Neural cell (in vitro differentiated cells): ENCODE measurements at regions not wholly inside any gene's neighbourhood (a gene's known extent, or its start where the extent isn't known, plus 50 kb on each side); places are given as distances from the start of the nearest gene placed in this dataset.

Experiments
- H2AFZ ChIP-seq: fragments of 200-600, 300-800 bp; sonication (generic), shearing (Covaris generic); 2 replicates; pipeline ENCODE4 v1.6.0; 2014; ENCODE audit warnings: low read depth, mild to moderate bottlenecking, antibody characterized with exemption, low read length, moderate library complexity
- H3F3A ChIP-seq: fragments of 200-600 bp; shearing (Covaris generic); 2 replicates; pipeline ENCODE4 v1.6.1; 2016; ENCODE audit warnings: mild to moderate bottlenecking, moderate library complexity, mixed read lengths, antibody characterized with exemption, low read length; ENCODE audit not compliant: insufficient read depth, poor library complexity, severe bottlenecking
- H3K27ac ChIP-seq: fragments of 200-600, 300-800 bp; sonication (generic), shearing (Covaris generic); 2 replicates; pipeline ENCODE4 v1.5.1; 2014; ENCODE audit warnings: mild to moderate bottlenecking, low read length, moderate library complexity
- H3K27me3 ChIP-seq: fragments of 300-800, 200-600 bp; sonication (generic), shearing (Covaris generic); 2 replicates; pipeline ENCODE4 v1.6.0; 2014; ENCODE audit warnings: mild to moderate bottlenecking, low read depth, low read length, moderate library complexity; ENCODE audit not compliant: insufficient read depth
- H3K36me3 ChIP-seq: fragments of 300-800, 200-600 bp; sonication (generic), shearing (Covaris generic); 2 replicates; pipeline ENCODE4 v1.5.1; 2014; ENCODE audit warnings: mild to moderate bottlenecking, antibody characterized with exemption, low read length, moderate library complexity; ENCODE audit not compliant: insufficient read depth
- H3K4me2 ChIP-seq: fragments of 300-800, 200-600 bp; sonication (generic), shearing (Covaris generic); 2 replicates; pipeline ENCODE4 v1.6.0; 2014; ENCODE audit warnings: mild to moderate bottlenecking, low read length
- H3K4me3 ChIP-seq: fragments of 300-800, 200-600 bp; sonication (generic), shearing (Covaris generic); 2 replicates; pipeline ENCODE4 v1.5.1; 2014; ENCODE audit warnings: mild to moderate bottlenecking, low read length, moderate library complexity
- H3K79me2 ChIP-seq: fragments of 200-600 bp; shearing (Covaris generic); replicated peaks from 2 replicates; pipeline ENCODE4 v1.6.0; 2014; ENCODE audit warnings: mild to moderate bottlenecking, low read length, moderate library complexity; ENCODE audit not compliant: insufficient read depth
- H3K9ac ChIP-seq: fragments of 300-800, 200-600 bp; sonication (generic), shearing (Covaris generic); 2 replicates; pipeline ENCODE4 v1.6.1; 2016; ENCODE audit warnings: mild to moderate bottlenecking, low read length, mixed read lengths
- H3K9me2 ChIP-seq: fragments of 200-600 bp; shearing (Covaris generic); 2 replicates; pipeline ENCODE4 v1.6.1; 2016; ENCODE audit warnings: mild to moderate bottlenecking, low read length, mixed read lengths; ENCODE audit not compliant: insufficient read depth
- H3K9me3 ChIP-seq: fragments of 200-600, 300-800 bp; sonication (generic), shearing (Covaris generic); 2 replicates; pipeline ENCODE4 v1.6.1; 2016; ENCODE audit warnings: mild to moderate bottlenecking, mixed run types, low read length, moderate library complexity, mixed read lengths
- H4K20me1 ChIP-seq: fragments of 200-600 bp; shearing (Covaris generic); 2 replicates; pipeline ENCODE4 v1.6.1; 2016; ENCODE audit warnings: mild to moderate bottlenecking, mixed run types; ENCODE audit not compliant: insufficient read depth
- CTCF ChIP-seq: fragments of 450-650 bp; IDR thresholded peaks from 2 replicates; pipeline ENCODE4 v1.5.1; 2014; ENCODE audit warnings: antibody characterized with exemption, mild to moderate bottlenecking, moderate library complexity; ENCODE audit not compliant: poor library complexity, severe bottlenecking
- EP300 ChIP-seq: fragments of 450-650 bp; conservative IDR thresholded peaks from 2 replicates; pipeline ENCODE4 v1.6.1; 2014; ENCODE audit warnings: antibody characterized with exemption, mild to moderate bottlenecking, moderate library complexity; ENCODE audit not compliant: poor library complexity, severe bottlenecking
- EZH2 ChIP-seq: fragments of 200-600, 300-800 bp; shearing (Covaris generic), sonication (generic); IDR thresholded peaks from 2 replicates; pipeline ENCODE4 v1.6.1; 2014; ENCODE audit warnings: antibody characterized with exemption, low read length, borderline replicate concordance, mild to moderate bottlenecking; ENCODE audit not compliant: insufficient read depth, poor library complexity, severe bottlenecking
- MXI1 ChIP-seq: fragments of 450-650 bp; conservative IDR thresholded peaks from 2 replicates; pipeline ENCODE4 v1.6.1; 2014; ENCODE audit warnings: antibody characterized with exemption, mild to moderate bottlenecking; ENCODE audit not compliant: poor library complexity, severe bottlenecking
- POLR2AphosphoS5 ChIP-seq: IDR thresholded peaks from 2 replicates; pipeline ENCODE4 v1.6.1; 2012
- RAD21 ChIP-seq: fragments of 450-650 bp; conservative IDR thresholded peaks from 2 replicates; pipeline ENCODE4 v1.6.1; 2014; ENCODE audit warnings: antibody characterized with exemption, mild to moderate bottlenecking, moderate library complexity
- REST ChIP-seq: IDR thresholded peaks from 2 replicates; pipeline ENCODE4 v1.6.1; 2012; ENCODE audit warnings: borderline replicate concordance
- SMC3 ChIP-seq: fragments of 450-650 bp; conservative IDR thresholded peaks from 2 replicates; pipeline ENCODE4 v1.6.1; 2014; ENCODE audit warnings: antibody characterized with exemption, mild to moderate bottlenecking, moderate library complexity; ENCODE audit not compliant: poor library complexity
- TAF1 ChIP-seq: IDR thresholded peaks from 2 replicates; pipeline ENCODE4 v1.6.1; 2012; ENCODE audit warnings: low read depth

- Histone ChIP-seq H3K9me2 (no peaks in the 10 kb centered on the region), H2AFZ (no peak overlapping the region), H3K9me3 (no peaks in the 10 kb centered on the region), H3K36me3 (no peaks in the 10 kb centered on the region), H3K27ac (no peak overlapping the region), H4K20me1 (no peaks in the 10 kb centered on the region), H3K79me2 (no peaks in the 10 kb centered on the region), H3K4me3 (no peak overlapping the region), H3K27me3 (no peaks in the 10 kb centered on the region), H3K9ac (no peak overlapping the region), H3K4me2 (no peak overlapping the region), H3F3A (no peaks in the 10 kb centered on the region)
- TF ChIP-seq SMC3 (no peak), MXI1 (no peak), EP300 (no peak), RAD21 (no peak), REST (no peak), EZH2 (no peak), TAF1 (no peak), CTCF (no peak), POLR2AphosphoS5 (no peak)
Observed at GRCh38 chr3:31399271-31399670, 133.5 kb upstream of the STT3B start.

GRCh38 chr3:31402117-31402516 is 130.6 kb upstream of the STT3B start:
- no peaks in the 10 kb centered on the region for H3K9me2 ChIP-seq

More at GRCh38 chr3:31402117-31402516, 130.6 kb upstream of the STT3B start:
- Histone ChIP-seq H4K20me1 (no peaks in the 10 kb centered on the region), H3K9ac (no peak overlapping the region), H2AFZ (no peak overlapping the region), H3K4me3 (no peak overlapping the region), H3F3A (no peaks in the 10 kb centered on the region), H3K27me3 (no peaks in the 10 kb centered on the region), H3K27ac (no peak overlapping the region), H3K79me2 (no peaks in the 10 kb centered on the region), H3K9me3 (no peaks in the 10 kb centered on the region), H3K36me3 (no peaks in the 10 kb centered on the region), H3K4me2 (no peak overlapping the region)
- no peak for TF ChIP-seq EP300
- no peak for TF ChIP-seq REST
- no peak for TF ChIP-seq SMC3
- TF ChIP-seq MXI1, result no peak
- TF ChIP-seq POLR2AphosphoS5, result no peak
- no peak for TF ChIP-seq TAF1
- no peak for TF ChIP-seq RAD21
- no peak for TF ChIP-seq EZH2
- TF ChIP-seq CTCF, result no peak
